ENCODE measurements at regions not wholly inside any gene's neighbourhood (a gene's known extent, or its start where the extent isn't known, plus 50 kb on each side); places are given as distances from the start of the nearest gene placed in this dataset.

DNA sequence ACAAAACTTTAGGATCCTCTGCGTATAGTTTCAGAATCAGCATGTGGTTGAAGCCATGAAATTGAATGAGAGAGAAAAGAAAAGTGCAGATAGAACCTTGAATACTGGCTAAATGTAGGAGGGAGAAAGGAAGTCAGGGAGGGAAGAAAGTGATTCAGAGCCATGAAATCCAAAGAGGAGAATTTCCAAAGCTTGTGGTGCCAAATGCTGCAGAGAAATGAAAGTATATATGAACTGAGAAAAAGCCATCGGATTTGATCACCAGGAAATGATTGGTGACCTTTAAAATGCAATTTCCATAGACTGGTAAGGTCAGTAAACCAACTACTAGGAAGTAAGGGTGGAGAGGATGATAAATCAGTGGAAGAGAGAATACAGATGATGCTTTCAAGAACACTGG lies 142.3 kb downstream of the TFAP2A start:
- TF ChIP-seq, protein P1, sequence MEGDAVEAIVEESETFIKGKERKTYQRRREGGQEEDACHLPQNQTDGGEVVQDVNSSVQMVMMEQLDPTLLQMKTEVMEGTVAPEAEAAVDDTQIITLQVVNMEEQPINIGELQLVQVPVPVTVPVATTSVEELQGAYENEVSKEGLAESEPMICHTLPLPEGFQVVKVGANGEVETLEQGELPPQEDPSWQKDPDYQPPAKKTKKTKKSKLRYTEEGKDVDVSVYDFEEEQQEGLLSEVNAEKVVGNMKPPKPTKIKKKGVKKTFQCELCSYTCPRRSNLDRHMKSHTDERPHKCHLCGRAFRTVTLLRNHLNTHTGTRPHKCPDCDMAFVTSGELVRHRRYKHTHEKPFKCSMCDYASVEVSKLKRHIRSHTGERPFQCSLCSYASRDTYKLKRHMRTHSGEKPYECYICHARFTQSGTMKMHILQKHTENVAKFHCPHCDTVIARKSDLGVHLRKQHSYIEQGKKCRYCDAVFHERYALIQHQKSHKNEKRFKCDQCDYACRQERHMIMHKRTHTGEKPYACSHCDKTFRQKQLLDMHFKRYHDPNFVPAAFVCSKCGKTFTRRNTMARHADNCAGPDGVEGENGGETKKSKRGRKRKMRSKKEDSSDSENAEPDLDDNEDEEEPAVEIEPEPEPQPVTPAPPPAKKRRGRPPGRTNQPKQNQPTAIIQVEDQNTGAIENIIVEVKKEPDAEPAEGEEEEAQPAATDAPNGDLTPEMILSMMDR (conservative IDR thresholded peaks at IDR 0.05; ENCODE audit: low read depth, low read length), result no peak
- TF ChIP-seq EZH2phosphoT487 (IDR thresholded peaks at IDR 0.05; ENCODE audit: borderline replicate concordance, low read length) (no peak), EZH2 (IDR thresholded peaks at IDR 0.05; ENCODE audit: low read length, unreplicated experiment) (no peak)

All from PC-3 (cell line).